DND-41 (cell line): ENCODE measurements at regions not wholly inside any gene's neighbourhood (a gene's known extent, or its start where the extent isn't known, plus 50 kb on each side); places are given as distances from the start of the nearest gene placed in this dataset.

Source experiments
- ATAC-seq: fragments of 200-7000 bp; cut with Tn5 transposase; 3 replicates; pipeline ENCODE4 v1.9.1; 2021; ENCODE audit warnings: low read depth; ENCODE audit not compliant: insufficient read depth
- DNase-seq: peaks from one replicate; pipeline ENCODE4 v3.0.0-alpha.2; 2020
- H2AFZ ChIP-seq: 2 replicates; pipeline ENCODE4 v1.6.0; 2012; ENCODE audit warnings: low read depth, low read length
- H3K27ac ChIP-seq: 2 replicates; pipeline ENCODE4 v1.5.1; 2012; ENCODE audit warnings: low read length, inconsistent platforms
- H3K27me3 ChIP-seq: fragments of 200-600 bp; sonication (generic); 2 replicates; pipeline ENCODE4 v1.6.0; 2012; ENCODE audit warnings: low read length, mild to moderate bottlenecking, inconsistent platforms; ENCODE audit not compliant: insufficient read depth, poor library complexity
- H3K36me3 ChIP-seq: 2 replicates; pipeline ENCODE4 v1.5.1; 2012; ENCODE audit warnings: low read length, inconsistent platforms; ENCODE audit not compliant: insufficient read depth
- H3K4me1 ChIP-seq: 2 replicates; pipeline ENCODE4 v1.5.1; 2012; ENCODE audit warnings: mild to moderate bottlenecking, low read length; ENCODE audit not compliant: insufficient read depth
- H3K4me2 ChIP-seq: 2 replicates; pipeline ENCODE4 v1.6.0; 2012; ENCODE audit warnings: mild to moderate bottlenecking, moderate library complexity, low read length, inconsistent platforms; ENCODE audit not compliant: insufficient read depth
- H3K4me3 ChIP-seq, 2 experiments: fragments of 200-600 bp in 1 of 2; shearing (Covaris generic) in 1 of 2; 2 replicates each; pipeline ENCODE4 v1.5.1; 2012 to 2016; ENCODE audit warnings: inconsistent platforms in 2 of 2, low read length in 2 of 2, mild to moderate bottlenecking in 2 of 2, low read depth in 1 of 2, moderate library complexity in 1 of 2
- H3K79me2 ChIP-seq: 2 replicates; pipeline ENCODE4 v1.6.0; 2012; ENCODE audit warnings: low read length, inconsistent platforms; ENCODE audit not compliant: insufficient read depth
- H3K9ac ChIP-seq: 2 replicates; pipeline ENCODE4 v1.6.0; 2012; ENCODE audit warnings: low read depth, mild to moderate bottlenecking, inconsistent platforms, low read length, moderate library complexity
- H3K9me3 ChIP-seq: 2 replicates; pipeline ENCODE4 v1.5.1; 2012; ENCODE audit warnings: low read length, moderate library complexity, mild to moderate bottlenecking, inconsistent platforms; ENCODE audit not compliant: insufficient read depth, severe bottlenecking
- H4K20me1 ChIP-seq: 2 replicates; pipeline ENCODE4 v1.6.0; 2012; ENCODE audit warnings: low read length; ENCODE audit not compliant: insufficient read depth
- CTCF ChIP-seq: IDR thresholded peaks from 2 replicates; pipeline ENCODE4 v1.5.1; 2012; ENCODE audit warnings: borderline replicate concordance, low read length, moderate library complexity, mild to moderate bottlenecking; ENCODE audit not compliant: poor library complexity, severe bottlenecking; ENCODE audit errors: extremely low read depth
- EZH2 ChIP-seq: IDR thresholded peaks from 3 replicates; pipeline ENCODE4 v1.6.1; 2012; ENCODE audit warnings: borderline replicate concordance, low read depth, mild to moderate bottlenecking, moderate library complexity, low read length, inconsistent platforms; ENCODE audit not compliant: severe bottlenecking

- no peak for DNase-seq
- no peaks in the 10 kb centered on the region for H3K4me1 ChIP-seq
- no peak for ATAC-seq
- no peak for TF ChIP-seq CTCF
- no peak for TF ChIP-seq EZH2
- no peaks in the 10 kb centered on the region for H4K20me1 ChIP-seq
- no peaks in the 10 kb centered on the region for H3K27me3 ChIP-seq
- no peak overlapping the region for H3K4me3 ChIP-seq
- no peaks in the 10 kb centered on the region for H3K79me2 ChIP-seq
- H3K9me3 ChIP-seq = peaks cover 8% of the 10 kb centered on the region
- H2AFZ ChIP-seq = no peak overlapping the region
- no peaks in the 10 kb centered on the region for H3K36me3 ChIP-seq
- H3K4me2 ChIP-seq = no peak overlapping the region
- H3K9ac ChIP-seq = no peak overlapping the region
- no peak overlapping the region for H3K27ac ChIP-seq
These were observed 260.8 kb upstream of the TNRC6C start for GRCh38 chr17:77697480-77698400.

GRCh38 chr17:77698903-77699623 is 259.4 kb upstream of the TNRC6C start:
- H4K20me1 ChIP-seq = no peaks in the 10 kb centered on the region
- no peak overlapping the region for H2AFZ ChIP-seq
- no peak overlapping the region for H3K27ac ChIP-seq
- H3K79me2 ChIP-seq = no peaks in the 10 kb centered on the region
- H3K9ac ChIP-seq = no peak overlapping the region
- peaks cover 16% of the 10 kb centered on the region for H3K9me3 ChIP-seq
- H3K36me3 ChIP-seq = no peaks in the 10 kb centered on the region
- no peak for TF ChIP-seq CTCF
- TF ChIP-seq EZH2 = no peak
- no peak for DNase-seq
- H3K4me2 ChIP-seq = no peak overlapping the region
- no peak for ATAC-seq
- H3K4me1 ChIP-seq = no peaks in the 10 kb centered on the region
- no peaks in the 10 kb centered on the region for H3K27me3 ChIP-seq
- H3K4me3 ChIP-seq = no peak overlapping the region

DNA sequence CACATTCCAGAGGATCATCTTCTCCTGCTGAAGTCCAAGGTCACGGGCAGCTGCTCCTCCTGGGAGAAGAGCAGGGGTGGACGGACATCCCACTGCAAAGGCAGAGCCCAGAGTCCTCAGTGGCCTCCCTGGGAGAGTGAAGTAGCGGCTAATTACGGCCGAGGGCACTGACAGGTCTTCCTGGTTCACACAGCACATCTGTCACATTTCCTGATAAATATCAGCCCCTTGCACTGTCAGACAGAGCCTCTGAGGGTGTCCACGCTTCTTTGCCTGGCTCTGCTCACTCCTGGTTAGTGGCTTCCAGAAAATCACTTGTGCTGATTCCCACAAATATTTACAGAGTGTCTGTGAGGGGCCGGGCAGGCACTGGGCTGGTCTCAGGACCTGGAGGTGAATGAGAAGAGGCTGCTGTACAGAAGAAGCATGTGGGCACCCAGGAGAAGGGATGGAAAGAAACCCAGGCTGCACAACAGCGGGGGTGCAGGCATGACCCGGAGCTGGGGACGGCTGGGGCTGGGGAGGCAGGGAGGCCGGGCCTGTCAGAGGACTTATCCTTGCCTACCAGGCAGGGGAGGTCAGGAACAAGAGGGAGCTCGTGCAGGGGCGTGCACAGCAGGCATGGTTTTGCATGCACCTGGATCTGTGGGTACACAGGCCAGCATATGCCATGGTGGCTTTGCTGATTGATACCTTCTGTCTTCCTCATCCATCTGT is 258.2 kb upstream of the TNRC6C start:
- Histone ChIP-seq H3K9me3 (peaks cover 28% of the 10 kb centered on the region), H3K36me3 (no peaks in the 10 kb centered on the region), H3K4me2 (no peak overlapping the region), H3K27ac (no peak overlapping the region), H4K20me1 (no peaks in the 10 kb centered on the region), H3K9ac (no peak overlapping the region), H2AFZ (no peak overlapping the region), H3K4me1 (no peaks in the 10 kb centered on the region), H3K79me2 (no peaks in the 10 kb centered on the region), H3K4me3 (no peak overlapping the region), H3K27me3 (no peaks in the 10 kb centered on the region)
- TF ChIP-seq CTCF (no peak), EZH2 (no peak)
- ATAC-seq (no peak), DNase-seq (no peak)
